Omental fat pad (tissue), 3 donors: ENCODE measurements at regions not wholly inside any gene's neighbourhood (a gene's known extent, or its start where the extent isn't known, plus 50 kb on each side); places are given as distances from the start of the nearest gene placed in this dataset.

Experiments used
- ATAC-seq: fragments of 150-250 bp; one replicate; pipeline ENCODE4 v1.9.1; 2016; ENCODE audit warnings: mild to moderate bottlenecking, moderate library complexity; ENCODE audit not compliant: low FRiP score
- DNase-seq: peaks from one replicate; pipeline ENCODE4 v3.0.0-alpha.2; 2019; ENCODE audit warnings: low spot score
- CTCF ChIP-seq, 3 donors: fragments of 450-650 bp; IDR thresholded peaks; one replicate each; pipeline ENCODE4 v1.5.1; 2016 to 2017; ENCODE audit warnings: antibody characterized with exemption in 3 of 3, mild to moderate bottlenecking in 3 of 3, moderate library complexity in 2 of 3

- no peak for TF ChIP-seq CTCF (IDR thresholded peaks at IDR 0.05)
- DNase-seq (no peak), ATAC-seq (no peak)
Observed at GRCh38 chr4:178138491-178138890, 696.3 kb upstream of the AGA start.

GRCh38 chr4:178140326-178140915 lies 698.2 kb upstream of the AGA start:
- DNase-seq (no peak), ATAC-seq (no peak)
- no peak for TF ChIP-seq CTCF (IDR thresholded peaks at IDR 0.05)

- no peak for TF ChIP-seq CTCF (IDR thresholded peaks at IDR 0.05)
- ATAC-seq (no peak), DNase-seq (no peak)
Observed at GRCh38 chr4:178142724-178143123, 700.5 kb upstream of the AGA start.

- no peak for DNase-seq
- ATAC-seq, result no peak
- no peak for TF ChIP-seq CTCF (IDR thresholded peaks at IDR 0.05)
Observed at GRCh38 chr4:178148106-178148505, 705.9 kb upstream of the AGA start.

GRCh38 chr4:178165251-178165950 lies 723.2 kb upstream of the AGA start:
- ATAC-seq, result no peak
- DNase-seq, result no peak
- no peak for TF ChIP-seq CTCF (IDR thresholded peaks at IDR 0.05)

- no peak for ATAC-seq
- no peak for TF ChIP-seq CTCF (IDR thresholded peaks at IDR 0.05)
- DNase-seq, result no peak
Observed at GRCh38 chr4:178165951-178166308, 723.7 kb upstream of the AGA start.

- DNase-seq, result no peak
- ATAC-seq, result no peak
- no peak for TF ChIP-seq CTCF (IDR thresholded peaks at IDR 0.05)
Observed at GRCh38 chr4:178173771-178174170, 731.5 kb upstream of the AGA start.
